Transverse colon (tissue), 4 donors: ENCODE measurements at regions not wholly inside any gene's neighbourhood (a gene's known extent, or its start where the extent isn't known, plus 50 kb on each side); places are given as distances from the start of the nearest gene placed in this dataset.

Experiments
- CTCF ChIP-seq, 5 experiments: fragments of 200-600 bp in 3 of 5; fragments of 450-650 bp in 2 of 5; sonication (generic) in 3 of 5; IDR thresholded peaks; 1 replicate in 2 of 5; 2 replicates in 3 of 5; pipeline ENCODE4 v1.5.1; 2016 to 2017; ENCODE audit warnings: antibody characterized with exemption in 5 of 5, inconsistent platforms in 3 of 5, mild to moderate bottlenecking in 2 of 5, moderate library complexity in 1 of 5
- EP300 ChIP-seq: sonication (generic); formaldehyde crosslinking; IDR thresholded peaks from one replicate; pipeline ENCODE4 v1.6.1; 2017; ENCODE audit warnings: antibody characterized with exemption, low read depth
- POLR2AphosphoS5 ChIP-seq, 3 donors: sonication (generic); formaldehyde crosslinking; IDR thresholded peaks; one replicate each; pipeline ENCODE4 v1.6.1; 2016; ENCODE audit warnings: antibody characterized with exemption in 3 of 3

- no peak for TF ChIP-seq CTCF (IDR thresholded peaks at IDR 0.05)
- no peak for TF ChIP-seq POLR2AphosphoS5 (IDR thresholded peaks at IDR 0.05)
- no peak for TF ChIP-seq EP300
Observed at GRCh38 chr13:108044954-108045353, 170.4 kb downstream of the LIG4 start.
